Trophoblast cell (in vitro differentiated cells and primary cell): ENCODE measurements at regions not wholly inside any gene's neighbourhood (a gene's known extent, or its start where the extent isn't known, plus 50 kb on each side); places are given as distances from the start of the nearest gene placed in this dataset.

Source experiments
- DNase-seq, 2 donors: peaks; one replicate each; pipeline ENCODE4 v3.0.0-alpha.2; 2016
- H2AFZ ChIP-seq: 2 replicates; pipeline ENCODE4 v1.6.1; 2013; ENCODE audit warnings: low read length, moderate library complexity, mild to moderate bottlenecking; ENCODE audit not compliant: insufficient read depth, poor library complexity
- H2AK5ac ChIP-seq: 2 replicates; pipeline ENCODE4 v1.6.1; 2013; ENCODE audit warnings: mild to moderate bottlenecking, low read length
- H2BK120ac ChIP-seq: 2 replicates; pipeline ENCODE4 v1.6.1; 2013; ENCODE audit warnings: low read length, mild to moderate bottlenecking, moderate library complexity; ENCODE audit not compliant: insufficient read depth, poor library complexity
- H2BK12ac ChIP-seq: 2 replicates; pipeline ENCODE4 v1.6.1; 2013; ENCODE audit warnings: mild to moderate bottlenecking, low read length, moderate library complexity
- H2BK5ac ChIP-seq: 2 replicates; pipeline ENCODE4 v1.6.1; 2013; ENCODE audit warnings: low read length, low read depth, moderate library complexity, mild to moderate bottlenecking; ENCODE audit not compliant: poor library complexity
- H3K14ac ChIP-seq: 2 replicates; pipeline ENCODE4 v1.6.1; 2013; ENCODE audit warnings: mild to moderate bottlenecking, low read length
- H3K18ac ChIP-seq: 2 replicates; pipeline ENCODE4 v1.6.1; 2013; ENCODE audit warnings: mild to moderate bottlenecking, low read length
- H3K23ac ChIP-seq: 2 replicates; pipeline ENCODE4 v1.6.1; 2013; ENCODE audit warnings: low read length
- H3K27ac ChIP-seq: 2 replicates; pipeline ENCODE4 v1.5.1; 2013; ENCODE audit warnings: low read depth, mild to moderate bottlenecking, inconsistent platforms, low read length, moderate library complexity
- H3K27me3 ChIP-seq: 2 replicates; pipeline ENCODE4 v1.6.1; 2013; ENCODE audit warnings: inconsistent platforms, mild to moderate bottlenecking, low read length, moderate library complexity; ENCODE audit not compliant: insufficient read depth
- H3K36me3 ChIP-seq, 2 experiments: 1 replicate in 1 of 2; 2 replicates in 1 of 2; pipeline ENCODE4 v1.6.1; 2013; ENCODE audit warnings: low read length in 2 of 2, mild to moderate bottlenecking in 2 of 2, moderate library complexity in 1 of 2; ENCODE audit not compliant: insufficient read depth in 2 of 2, control insufficient read depth in 1 of 2
- H3K4ac ChIP-seq: 2 replicates; pipeline ENCODE4 v1.6.1; 2013; ENCODE audit warnings: low read depth, mild to moderate bottlenecking, low read length, moderate library complexity
- H3K4me1 ChIP-seq, 2 experiments: 1 replicate in 1 of 2; 2 replicates in 1 of 2; pipeline ENCODE4 v1.6.1; 2013; ENCODE audit warnings: low read length in 2 of 2, mild to moderate bottlenecking in 2 of 2, moderate library complexity in 1 of 2; ENCODE audit not compliant: insufficient read depth in 2 of 2, control insufficient read depth in 1 of 2
- H3K4me2 ChIP-seq: 2 replicates; pipeline ENCODE4 v1.6.1; 2013; ENCODE audit warnings: inconsistent platforms, mild to moderate bottlenecking, low read length, moderate library complexity
- H3K4me3 ChIP-seq: 2 replicates; pipeline ENCODE4 v1.5.1; 2013; ENCODE audit warnings: mild to moderate bottlenecking, low read depth, low read length, inconsistent platforms
- H3K79me1 ChIP-seq: one replicate; pipeline ENCODE4 v1.6.1; 2013; ENCODE audit warnings: low read length
- H3K79me2 ChIP-seq: 2 replicates; pipeline ENCODE4 v1.6.1; 2013; ENCODE audit warnings: low read length, mild to moderate bottlenecking; ENCODE audit not compliant: control insufficient read depth, insufficient read depth, poor library complexity
- H3K9ac ChIP-seq: 2 replicates; pipeline ENCODE4 v1.6.1; 2013; ENCODE audit warnings: mild to moderate bottlenecking, low read length
- H3K9me3 ChIP-seq: 2 replicates; pipeline ENCODE4 v1.6.1; 2013; ENCODE audit warnings: low read depth, mild to moderate bottlenecking, control low read depth, inconsistent platforms, low read length; ENCODE audit not compliant: insufficient read depth
- H4K12ac ChIP-seq: 2 replicates; pipeline ENCODE4 v1.6.1; 2013; ENCODE audit warnings: low read depth, mild to moderate bottlenecking, low read length, moderate library complexity
- H4K8ac ChIP-seq: 2 replicates; pipeline ENCODE4 v1.6.1; 2013; ENCODE audit warnings: low read depth, mild to moderate bottlenecking, low read length, moderate library complexity
- H4K91ac ChIP-seq: one replicate; pipeline ENCODE4 v1.6.1; 2013; ENCODE audit warnings: low read depth, mild to moderate bottlenecking, low read length, moderate library complexity
- WGBS: extraction: QIAGEN DNeasy Blood & Tissue Kit; methylation state at CpG from one replicate; pipeline ENCODE4 v1.1.7; 2013; ENCODE audit warnings: missing lambda C conversion rate; ENCODE audit not compliant: insufficient read length, insufficient coverage; ENCODE audit errors: extremely low coverage; 5-methylcytosine and 5-hydroxymethylcytosine counted together

- Histone ChIP-seq H2AK5ac (no peak overlapping the region), H3K4me2 (no peak overlapping the region), H3K18ac (no peak overlapping the region), H3K9me3 (no peaks in the 10 kb centered on the region), H3K27me3 (no peaks in the 10 kb centered on the region), H2BK12ac (peak overlapping the region; percentile 53), H3K14ac (no peak overlapping the region), H2AFZ (no peak overlapping the region), H3K23ac (no peak overlapping the region), H4K8ac (no peak overlapping the region), H3K4me3 (no peak overlapping the region), H2BK5ac (no peak overlapping the region), H3K79me1 (peaks cover 5% of the 10 kb centered on the region), H3K79me2 (no peaks in the 10 kb centered on the region), H4K12ac (no peak overlapping the region), H2BK120ac (no peak overlapping the region), H3K4ac (peak overlapping the region; percentile 49), H3K9ac (no peak overlapping the region), H3K27ac (no peak overlapping the region), H3K36me3 (no peaks in the 10 kb centered on the region), H4K91ac (no peak overlapping the region), H3K4me1 (peaks cover 0 to 2% of the 10 kb centered on the region in 2 experiments)
- no CpG with 5 or more reads among the region's 4 CpGs for WGBS
- no peak for DNase-seq
Measured at GRCh38 chr2:48258481-48259149, 55.9 kb upstream of the FOXN2 start.

- H3K23ac ChIP-seq = no peak overlapping the region
- H2BK120ac ChIP-seq = no peak overlapping the region
- no peak overlapping the region for H4K8ac ChIP-seq
- H3K9me3 ChIP-seq = no peaks in the 10 kb centered on the region
- no peak overlapping the region for H4K12ac ChIP-seq
- H3K79me1 ChIP-seq = peaks cover 5% of the 10 kb centered on the region
- no peak overlapping the region for H3K4me2 ChIP-seq
- H3K36me3 ChIP-seq = no peaks in the 10 kb centered on the region
- H3K18ac ChIP-seq = no peak overlapping the region
- no peak overlapping the region for H4K91ac ChIP-seq
- H3K4ac ChIP-seq = no peak overlapping the region
- no peak overlapping the region for H3K14ac ChIP-seq
- no peaks in the 10 kb centered on the region for H3K79me2 ChIP-seq
- H3K27ac ChIP-seq = no peak overlapping the region
- no peak overlapping the region for H3K9ac ChIP-seq
- H2BK12ac ChIP-seq = no peak overlapping the region
- H2AFZ ChIP-seq = no peak overlapping the region
- H2AK5ac ChIP-seq = no peak overlapping the region
- H3K4me1 ChIP-seq = peaks cover 0 to 2% of the 10 kb centered on the region in 2 experiments
- no peaks in the 10 kb centered on the region for H3K27me3 ChIP-seq
- no peak overlapping the region for H2BK5ac ChIP-seq
- no peak overlapping the region for H3K4me3 ChIP-seq
- DNase-seq = peak; percentile 72 to 89
- WGBS = no CpG with 5 or more reads among the region's 1 CpG
Measured at GRCh38 chr2:48259811-48260210, 54.7 kb upstream of the FOXN2 start.

- Histone ChIP-seq H3K27me3 (no peaks in the 10 kb centered on the region), H2AFZ (no peak overlapping the region), H3K9me3 (no peaks in the 10 kb centered on the region), H2AK5ac (no peak overlapping the region), H2BK5ac (no peak overlapping the region), H3K9ac (no peak overlapping the region), H2BK120ac (no peak overlapping the region), H2BK12ac (no peak overlapping the region), H4K12ac (no peak overlapping the region), H3K4me1 (no peaks in the 10 kb centered on the region), H3K79me2 (no peaks in the 10 kb centered on the region), H4K8ac (no peak overlapping the region), H3K14ac (no peak overlapping the region), H3K27ac (no peak overlapping the region), H3K36me3 (no peaks in the 10 kb centered on the region), H3K23ac (no peak overlapping the region), H3K79me1 (peaks cover 2% of the 10 kb centered on the region), H3K4ac (no peak overlapping the region), H3K4me3 (no peak overlapping the region), H4K91ac (no peak overlapping the region), H3K18ac (no peak overlapping the region), H3K4me2 (no peak overlapping the region)
- DNase-seq = no peak
- no CpG with 5 or more reads among the region's 1 CpG for WGBS
Measured at GRCh38 chr2:48264627-48265026, 49.9 kb upstream of the FOXN2 start.
